ENCODE measurements at regions not wholly inside any gene's neighbourhood (a gene's known extent, or its start where the extent isn't known, plus 50 kb on each side); places are given as distances from the start of the nearest gene placed in this dataset.

- intact Hi-C loops (cut with DNase I; ENCODE audit: low total_unique reads), result no loop called here
- no peaks in the 10 kb centered on the region for H3K9me3 ChIP-seq
- no peaks in the 10 kb centered on the region for H3K36me3 ChIP-seq
- peaks cover 0 to 4% (median 0%) of the 10 kb centered on the region in 6 donors for H3K4me1 ChIP-seq
- TF ChIP-seq CTCF (IDR thresholded peaks at IDR 0.05 in 8 of 11, conservative IDR thresholded peaks at IDR 0.05 in 3 of 11) (no peak), POLR2AphosphoS5 (IDR thresholded peaks at IDR 0.05) (no peak), POLR2A (IDR thresholded peaks at IDR 0.05) (no peak)
- WGBS, 5 donors, result 69 to 89% (median 77%) methylated on average over 3 of the region's 3 CpGs
- no peak overlapping the region for H3K27ac ChIP-seq
- H3K4me3 ChIP-seq, result no peak overlapping the region
- H3K27me3 ChIP-seq (replicated peaks in 1 of 7), result no peaks in the 10 kb centered on the region
- no peak for DNase-seq
Observed at GRCh38 chr12:91657032-91657431, 474.4 kb upstream of the DCN start.

- H3K36me3 ChIP-seq, result no peaks in the 10 kb centered on the region
- intact Hi-C loops (cut with DNase I; ENCODE audit: low total_unique reads), result no loop called here
- 85 to 93% (median 90%) methylated on average over 3 of the region's 3 CpGs for WGBS, 5 donors
- DNase-seq, result no peak
- H3K4me1 ChIP-seq, result peaks cover 0 to 4% (median 0%) of the 10 kb centered on the region in 6 donors
- no peaks in the 10 kb centered on the region for H3K27me3 ChIP-seq (replicated peaks in 1 of 7)
- no peaks in the 10 kb centered on the region for H3K9me3 ChIP-seq
- TF ChIP-seq CTCF (IDR thresholded peaks at IDR 0.05 in 8 of 11, conservative IDR thresholded peaks at IDR 0.05 in 3 of 11), result no peak
- H3K4me3 ChIP-seq, result no peak overlapping the region
- no peak overlapping the region for H3K27ac ChIP-seq
Observed at GRCh38 chr12:91655966-91656365, 473.3 kb upstream of the DCN start.

GRCh38 chr12:91654087-91654486 lies 471.5 kb upstream of the DCN start:
- no peak for TF ChIP-seq CTCF (IDR thresholded peaks at IDR 0.05 in 8 of 11, conservative IDR thresholded peaks at IDR 0.05 in 3 of 11)
- no peak for TF ChIP-seq POLR2A (IDR thresholded peaks at IDR 0.05)
- no peak for TF ChIP-seq POLR2AphosphoS5 (IDR thresholded peaks at IDR 0.05)
- 85 to 96% (median 94%) methylated on average over 3 of the region's 3 CpGs for whole genome bisulfite sequencing, 5 donors
- Histone ChIP-seq H3K36me3 (no peaks in the 10 kb centered on the region), H3K27me3 (replicated peaks in 1 of 7) (no peaks in the 10 kb centered on the region), H3K27ac (no peak overlapping the region), H3K4me3 (no peak overlapping the region), H3K9me3 (no peaks in the 10 kb centered on the region), H3K4me1 (peaks cover 0 to 4% (median 0%) of the 10 kb centered on the region in 6 donors)
- intact Hi-C loops (cut with DNase I; ENCODE audit: low total_unique reads), result no loop called here
- no peak for DNase-seq

- H3K36me3 ChIP-seq, result no peaks in the 10 kb centered on the region
Observed at GRCh38 chr12:91651728-91652127, 469.1 kb upstream of the DCN start.

More at GRCh38 chr12:91651728-91652127, 469.1 kb upstream of the DCN start:
- intact Hi-C loops (cut with DNase I; ENCODE audit: low total_unique reads), result no loop called here
- no peak for TF ChIP-seq POLR2AphosphoS5 (IDR thresholded peaks at IDR 0.05)
- TF ChIP-seq CTCF (IDR thresholded peaks at IDR 0.05 in 8 of 11, conservative IDR thresholded peaks at IDR 0.05 in 3 of 11), result no peak
- TF ChIP-seq POLR2A (IDR thresholded peaks at IDR 0.05), result no peak
- Histone ChIP-seq H3K9me3 (no peaks in the 10 kb centered on the region), H3K4me3 (no peak overlapping the region), H3K27me3 (replicated peaks in 1 of 7) (no peaks in the 10 kb centered on the region), H3K27ac (no peak overlapping the region), H3K4me1 (no peaks in the 10 kb centered on the region)
- no peak for DNase-seq
